BE2C (cell line): ENCODE measurements at regions not wholly inside any gene's neighbourhood (a gene's known extent, or its start where the extent isn't known, plus 50 kb on each side); places are given as distances from the start of the nearest gene placed in this dataset.

Source experiments
- DNase-seq: peaks from one replicate; pipeline ENCODE4 v3.0.0-alpha.2; 2020
- H3K27me3 ChIP-seq: fragments of 250-450 bp; sonication (Bioruptor Pico); 2 replicates; pipeline ENCODE4 v1.5.1; 2020; ENCODE audit warnings: mild to moderate bottlenecking
- H3K36me3 ChIP-seq: fragments of 250-450 bp; sonication (Bioruptor Pico); 2 replicates; pipeline ENCODE4 v1.5.1; 2020; ENCODE audit warnings: mild to moderate bottlenecking
- H3K4me1 ChIP-seq: fragments of 250-450 bp; sonication (Bioruptor Pico); 2 replicates; pipeline ENCODE4 v1.5.1; 2020
- H3K4me3 ChIP-seq: 2 replicates; pipeline ENCODE4 v1.5.1; 2011; ENCODE audit warnings: low read depth, low read length
- H3K9me3 ChIP-seq: fragments of 250-450 bp; sonication (Bioruptor Pico); 2 replicates; pipeline ENCODE4 v1.5.1; 2020
- TF ChIP-seq, protein P1 (sequence below): IDR thresholded peaks from 2 replicates; pipeline ENCODE4 v1.5.1; 2012; ENCODE audit warnings: mild to moderate bottlenecking, low read depth, low read length

DNA sequence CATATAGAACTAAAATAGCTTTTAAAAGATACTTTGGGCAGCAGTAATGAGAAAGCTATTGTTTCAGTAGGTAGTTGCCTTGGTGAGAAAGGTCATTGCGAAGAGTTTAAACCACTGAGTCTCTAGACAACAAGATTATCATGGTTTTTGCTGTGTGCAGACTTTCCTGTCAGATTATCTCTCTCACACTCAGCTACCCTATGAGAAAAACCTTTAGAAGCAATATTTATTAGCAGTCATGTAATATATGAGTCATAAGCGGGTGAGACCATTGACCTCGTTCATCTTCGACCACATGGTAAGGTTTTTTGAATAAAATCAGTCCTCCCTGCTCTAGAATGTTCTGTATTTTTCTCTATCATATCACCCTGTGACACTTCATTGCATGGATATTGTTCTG lies 59.9 kb downstream of the GPR65 start:
- Histone ChIP-seq H3K4me3 (no peak overlapping the region), H3K36me3 (no peaks in the 10 kb centered on the region), H3K4me1 (no peaks in the 10 kb centered on the region), H3K9me3 (no peaks in the 10 kb centered on the region), H3K27me3 (no peaks in the 10 kb centered on the region)
- no peak for DNase-seq
- TF ChIP-seq, protein P1, sequence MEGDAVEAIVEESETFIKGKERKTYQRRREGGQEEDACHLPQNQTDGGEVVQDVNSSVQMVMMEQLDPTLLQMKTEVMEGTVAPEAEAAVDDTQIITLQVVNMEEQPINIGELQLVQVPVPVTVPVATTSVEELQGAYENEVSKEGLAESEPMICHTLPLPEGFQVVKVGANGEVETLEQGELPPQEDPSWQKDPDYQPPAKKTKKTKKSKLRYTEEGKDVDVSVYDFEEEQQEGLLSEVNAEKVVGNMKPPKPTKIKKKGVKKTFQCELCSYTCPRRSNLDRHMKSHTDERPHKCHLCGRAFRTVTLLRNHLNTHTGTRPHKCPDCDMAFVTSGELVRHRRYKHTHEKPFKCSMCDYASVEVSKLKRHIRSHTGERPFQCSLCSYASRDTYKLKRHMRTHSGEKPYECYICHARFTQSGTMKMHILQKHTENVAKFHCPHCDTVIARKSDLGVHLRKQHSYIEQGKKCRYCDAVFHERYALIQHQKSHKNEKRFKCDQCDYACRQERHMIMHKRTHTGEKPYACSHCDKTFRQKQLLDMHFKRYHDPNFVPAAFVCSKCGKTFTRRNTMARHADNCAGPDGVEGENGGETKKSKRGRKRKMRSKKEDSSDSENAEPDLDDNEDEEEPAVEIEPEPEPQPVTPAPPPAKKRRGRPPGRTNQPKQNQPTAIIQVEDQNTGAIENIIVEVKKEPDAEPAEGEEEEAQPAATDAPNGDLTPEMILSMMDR: no peak

DNA sequence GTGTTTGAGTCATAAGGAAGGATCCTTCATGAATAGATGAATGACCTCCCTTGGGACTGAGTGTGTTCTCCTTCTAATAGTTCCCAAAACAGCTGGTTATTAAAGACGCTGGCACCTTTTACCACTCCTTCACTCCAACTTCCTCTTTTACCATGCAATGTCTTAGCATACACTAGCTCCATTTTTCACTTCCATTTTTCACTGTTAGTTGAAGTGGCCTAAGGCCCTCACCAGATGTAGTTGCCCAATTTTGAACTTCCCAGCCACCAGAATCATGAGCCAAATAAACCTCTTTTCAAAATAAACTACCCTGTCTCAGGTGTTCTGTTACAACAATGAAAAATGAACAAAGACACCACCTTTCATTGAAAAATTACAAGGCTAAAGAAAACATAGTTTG lies 64.7 kb downstream of the GPR65 start:
- no peaks in the 10 kb centered on the region for H3K27me3 ChIP-seq
- DNase-seq: no peak
- H3K4me1 ChIP-seq: no peaks in the 10 kb centered on the region
- H3K36me3 ChIP-seq: no peaks in the 10 kb centered on the region
- H3K9me3 ChIP-seq: no peaks in the 10 kb centered on the region
- no peak overlapping the region for H3K4me3 ChIP-seq
- TF ChIP-seq, protein P1: no peak

DNA sequence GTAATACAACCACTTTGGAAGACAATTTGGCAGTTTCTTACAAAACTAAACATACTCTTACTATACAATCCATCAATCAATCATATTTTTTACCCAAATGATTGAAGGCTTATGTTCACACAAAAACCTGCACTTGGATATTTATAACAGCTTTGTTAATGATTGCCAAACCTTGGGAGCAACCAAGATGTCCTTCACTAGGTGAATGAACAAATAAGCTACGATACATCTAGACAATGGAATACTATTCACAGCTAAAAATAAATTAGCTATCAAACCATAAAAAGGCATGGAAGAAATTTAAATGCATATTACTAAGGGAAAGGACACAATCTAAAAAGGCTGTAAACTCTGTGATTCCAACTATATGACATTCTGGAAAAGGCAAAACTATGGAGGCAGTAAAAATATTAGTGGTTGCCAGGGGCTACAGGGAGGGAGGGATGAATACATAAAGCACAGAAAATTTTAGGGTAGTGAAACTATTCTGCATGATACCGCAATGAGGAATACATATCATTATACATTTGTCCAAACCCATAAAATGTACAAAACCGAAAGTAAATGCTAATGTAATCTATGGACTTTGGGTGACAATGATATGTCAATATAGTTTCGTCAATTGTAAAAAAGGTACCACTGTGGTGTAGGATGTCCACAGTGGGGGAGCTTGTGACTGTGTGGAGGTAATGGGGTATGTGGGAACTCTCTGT lies 70.5 kb downstream of the GPR65 start:
- TF ChIP-seq, protein P1: no peak
- H3K4me1 ChIP-seq: no peaks in the 10 kb centered on the region
- H3K36me3 ChIP-seq: no peaks in the 10 kb centered on the region
- no peak for DNase-seq
- no peaks in the 10 kb centered on the region for H3K9me3 ChIP-seq
- no peak overlapping the region for H3K4me3 ChIP-seq
- H3K27me3 ChIP-seq: no peaks in the 10 kb centered on the region

- no peak for DNase-seq
- Histone ChIP-seq H3K9me3 (no peaks in the 10 kb centered on the region), H3K4me3 (no peak overlapping the region), H3K27me3 (no peaks in the 10 kb centered on the region), H3K36me3 (no peaks in the 10 kb centered on the region), H3K4me1 (no peaks in the 10 kb centered on the region)
- TF ChIP-seq, protein P1: 0 out of 2 replicates have a peak, but pooled peaks have one; percentile 16
Observed at GRCh38 chr14:88078525-88078924, 73.6 kb downstream of the GPR65 start.

DNA sequence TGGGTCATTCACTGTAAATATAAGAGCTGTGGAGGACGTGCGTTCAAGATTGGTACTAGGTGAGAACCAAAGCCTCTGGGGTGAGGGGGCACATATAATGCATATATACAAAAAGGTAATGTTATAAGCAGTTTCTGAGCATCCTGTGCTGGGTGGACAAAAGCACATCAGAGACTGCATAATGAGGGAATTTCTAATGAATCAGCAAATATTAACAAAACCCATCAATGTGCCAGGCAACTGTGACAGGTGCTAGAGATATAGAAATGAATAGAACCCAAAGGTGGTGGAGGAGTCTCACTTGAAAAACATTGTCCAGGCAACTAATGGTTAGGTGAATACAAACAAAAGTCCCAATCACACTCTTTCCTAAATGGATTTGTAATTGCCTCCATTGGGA lies 74.7 kb downstream of the GPR65 start:
- Histone ChIP-seq H3K27me3 (no peaks in the 10 kb centered on the region), H3K9me3 (no peaks in the 10 kb centered on the region), H3K4me3 (no peak overlapping the region), H3K4me1 (no peaks in the 10 kb centered on the region), H3K36me3 (no peaks in the 10 kb centered on the region)
- DNase-seq: no peak
- TF ChIP-seq, protein P1: no peak

DNA sequence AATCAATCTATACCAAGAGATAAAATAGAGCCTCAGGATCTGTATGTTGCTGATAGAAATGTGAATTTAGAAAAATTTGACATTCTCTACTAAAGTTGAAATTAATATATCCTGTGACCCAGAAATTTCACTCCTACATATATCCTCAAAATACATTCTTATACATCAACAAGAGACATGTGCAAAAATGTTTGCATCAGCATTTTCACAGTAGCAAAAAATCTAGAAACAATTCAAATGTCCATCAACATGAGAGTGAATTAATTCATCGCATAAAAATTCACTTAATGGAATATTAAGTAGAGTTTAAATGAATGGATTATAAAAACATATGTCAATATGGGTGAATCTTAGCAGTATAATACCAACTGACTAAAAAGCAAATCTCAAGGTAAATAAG lies 80.8 kb downstream of the GPR65 start:
- TF ChIP-seq, protein P1: no peak
- Histone ChIP-seq H3K27me3 (no peaks in the 10 kb centered on the region; the same call in 1 of the 2 replicates), H3K36me3 (no peaks in the 10 kb centered on the region), H3K4me3 (no peak overlapping the region), H3K9me3 (no peaks in the 10 kb centered on the region), H3K4me1 (no peaks in the 10 kb centered on the region)
- no peak for DNase-seq
